HG02840 (cell line): ENCODE measurements at regions not wholly inside any gene's neighbourhood (a gene's known extent, or its start where the extent isn't known, plus 50 kb on each side); places are given as distances from the start of the nearest gene placed in this dataset.

Source experiments
- ATAC-seq: cut with Tn5 transposase; IDR thresholded peaks from one replicate; pipeline ENCODE4 v1.9.1; 2021; ENCODE audit warnings: mild to moderate bottlenecking, moderate library complexity, moderate number of reproducible peaks; ENCODE audit not compliant: unreplicated experiment, low FRiP score

DNA sequence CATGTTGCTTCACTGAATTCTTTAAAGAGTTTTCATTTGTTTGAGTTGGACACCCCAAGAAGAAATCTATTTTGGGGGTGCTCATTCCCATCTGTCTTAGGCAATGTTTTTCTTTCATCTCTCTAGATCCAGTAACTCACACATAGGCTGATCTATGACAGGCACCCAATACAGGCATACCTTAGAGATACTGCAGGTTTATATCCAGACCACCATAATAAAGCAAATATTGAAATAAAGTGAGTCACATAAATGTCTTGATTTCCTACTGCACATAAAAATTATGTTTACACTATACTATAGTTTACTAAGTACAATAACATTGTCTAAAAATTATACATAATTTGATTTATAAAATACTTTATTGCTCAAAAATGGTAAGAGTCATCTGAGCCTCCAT, 364.5 kb downstream of the MTRR start:
- no peak for ATAC-seq

GRCh38 chr5:8234179-8234770, 365.3 kb downstream of the MTRR start:
- no peak for ATAC-seq

DNA sequence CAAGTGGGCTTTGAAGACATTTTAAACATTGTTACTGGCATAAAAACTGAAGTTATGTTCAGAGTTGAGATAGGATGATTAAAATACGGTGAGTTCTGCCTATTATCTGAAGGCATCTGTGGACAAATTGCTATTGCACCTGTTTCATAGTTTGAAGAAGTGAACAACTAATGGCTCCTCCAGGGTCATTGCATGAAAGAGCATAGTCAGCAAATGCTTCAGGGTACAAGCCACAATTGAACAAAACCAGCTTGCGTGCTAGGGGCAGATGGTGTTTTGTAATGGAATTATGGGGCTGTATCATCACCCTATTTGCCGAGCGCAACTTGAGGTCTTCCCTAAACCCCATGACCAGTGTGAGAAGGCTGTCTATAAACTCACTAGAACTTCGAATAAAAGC, 369.1 kb downstream of the MTRR start:
- no peak for ATAC-seq

DNA sequence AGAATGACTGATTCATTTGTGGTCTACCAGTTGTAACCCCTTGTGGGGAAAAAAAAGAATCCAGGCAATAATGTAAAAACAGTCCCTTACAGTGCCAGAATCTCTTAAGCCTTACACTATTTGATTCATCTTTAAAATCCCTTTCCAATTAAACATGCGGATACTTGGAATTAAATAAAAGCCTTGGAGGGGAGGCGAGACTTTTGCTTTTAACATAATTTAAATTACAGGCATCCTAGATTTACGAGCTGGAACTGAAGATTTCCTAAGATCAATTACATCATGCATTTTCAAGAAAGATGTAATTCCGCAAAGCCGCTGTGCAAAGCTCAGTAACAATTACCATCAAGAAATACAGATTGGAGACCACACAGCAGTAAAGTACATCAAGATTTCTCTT, 370.2 kb downstream of the MTRR start:
- ATAC-seq, result no peak

DNA sequence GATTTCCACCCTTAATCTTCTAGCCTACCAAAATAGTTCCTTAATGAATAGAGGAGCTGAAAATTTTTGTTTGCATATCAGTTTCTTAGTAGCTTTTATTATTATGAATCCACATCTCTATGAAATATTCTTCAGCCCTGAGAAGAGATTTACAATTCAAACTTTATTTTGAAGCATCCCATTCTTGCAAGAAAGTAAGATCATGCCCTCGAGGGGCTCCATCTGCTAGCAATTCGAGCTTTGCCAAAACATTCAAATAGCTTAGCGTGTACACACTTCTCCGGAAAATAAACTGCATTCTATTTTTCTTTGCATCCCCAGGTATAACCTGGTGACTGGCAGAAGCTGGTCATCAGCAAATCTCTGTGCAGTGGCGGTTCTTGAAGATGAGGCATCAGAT, 370.7 kb downstream of the MTRR start:
- no peak for ATAC-seq

DNA sequence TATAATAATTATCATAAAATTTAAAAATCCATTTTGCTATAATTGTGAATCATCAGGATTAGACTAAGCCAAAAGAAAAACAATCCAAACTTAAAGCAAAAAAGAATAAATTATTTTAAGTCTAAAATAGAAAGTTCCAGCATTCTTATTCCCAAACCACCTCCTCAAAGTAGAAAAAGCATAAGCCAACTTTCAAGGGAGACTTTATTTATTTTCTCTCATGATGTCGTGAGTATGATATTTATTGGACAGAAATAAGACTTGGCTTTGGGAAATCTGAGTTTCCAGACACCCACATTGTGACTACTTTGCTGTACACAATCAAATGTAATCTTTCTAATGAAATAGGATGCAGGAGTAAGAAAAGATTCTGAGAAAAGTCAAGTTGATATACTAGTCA, 372.1 kb downstream of the MTRR start:
- ATAC-seq, result no peak

- ATAC-seq, result no peak
Measured at GRCh38 chr5:8241558-8241957, 372.6 kb downstream of the MTRR start.

DNA sequence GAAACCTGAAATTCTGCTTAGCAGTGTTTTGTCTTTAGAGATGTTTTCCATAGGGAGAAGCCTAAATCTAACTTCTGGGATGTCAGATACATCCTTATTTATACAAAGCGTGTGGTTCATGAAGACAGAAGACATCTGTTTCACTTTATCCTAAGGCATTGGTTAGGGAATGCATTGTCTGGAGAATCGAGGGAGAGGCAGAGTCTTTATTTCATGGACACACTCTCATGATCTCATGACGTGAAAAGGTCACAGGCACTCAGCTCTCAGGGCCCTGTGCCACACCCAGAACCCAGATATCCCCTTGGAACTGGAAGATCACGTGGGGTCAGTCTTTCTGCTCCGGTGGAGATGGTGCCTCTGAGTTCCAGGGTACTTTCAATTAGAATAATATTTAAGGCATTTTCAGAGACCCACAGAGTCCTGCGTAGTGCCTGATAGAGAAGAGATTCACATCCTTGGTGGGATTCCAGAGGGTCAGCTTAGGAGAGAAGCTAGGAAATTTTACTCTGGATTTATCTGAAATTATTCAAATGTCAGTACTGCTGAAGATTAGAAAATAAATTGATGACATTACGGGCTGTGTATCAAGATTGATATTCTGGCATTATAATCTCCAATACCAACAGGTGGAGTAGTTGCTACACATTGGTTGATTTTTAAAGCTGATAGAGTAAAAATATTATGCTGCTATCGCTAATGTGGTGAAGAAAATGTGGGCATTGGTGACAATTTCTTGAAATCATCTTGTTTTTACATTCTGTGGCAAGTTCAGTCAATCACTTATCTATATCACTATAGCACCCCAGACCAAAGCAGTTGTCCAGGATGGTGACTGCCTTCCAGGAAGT, 378.3 kb downstream of the MTRR start:
- ATAC-seq, result no peak

DNA sequence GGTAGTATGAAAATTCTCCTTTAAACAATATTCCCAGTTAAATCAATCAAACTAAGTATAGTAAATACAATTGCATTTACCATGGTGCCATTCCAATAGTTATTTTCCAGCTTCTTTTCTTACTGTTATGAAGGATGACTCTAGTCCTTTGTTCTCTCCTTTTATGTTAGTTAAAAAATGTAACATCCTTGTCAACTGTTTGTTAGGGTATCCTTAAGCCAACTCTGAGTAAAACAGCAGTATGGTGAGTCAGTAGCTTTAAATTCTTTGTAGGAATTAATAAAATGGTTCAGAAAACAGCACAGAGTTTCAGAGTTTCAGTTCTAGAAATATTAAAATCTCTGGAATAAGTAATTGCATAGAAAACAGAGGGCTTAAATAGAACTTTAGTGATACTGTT, 384.4 kb downstream of the MTRR start:
- ATAC-seq, result no peak

DNA sequence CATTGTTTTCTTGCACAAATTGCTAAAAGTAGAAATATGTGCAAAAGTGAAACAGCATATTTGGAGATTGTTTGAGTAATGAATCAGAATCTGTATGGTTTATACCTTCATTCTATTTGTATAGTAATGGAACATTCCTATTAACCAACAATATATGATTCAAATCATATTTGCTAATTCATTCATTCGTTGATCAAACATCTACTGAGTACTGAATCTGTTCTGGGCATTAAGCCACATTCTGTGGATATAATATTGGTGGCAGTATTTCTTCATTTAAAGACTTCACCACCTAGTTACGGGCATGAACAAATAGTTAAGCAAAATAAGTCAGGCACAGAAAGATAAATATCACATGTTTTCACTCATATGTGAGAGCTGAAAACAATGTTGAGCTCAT, 385.7 kb downstream of the MTRR start:
- no peak for ATAC-seq

GRCh38 chr5:8258801-8259200, 389.9 kb downstream of the MTRR start:
- ATAC-seq, result no peak

DNA sequence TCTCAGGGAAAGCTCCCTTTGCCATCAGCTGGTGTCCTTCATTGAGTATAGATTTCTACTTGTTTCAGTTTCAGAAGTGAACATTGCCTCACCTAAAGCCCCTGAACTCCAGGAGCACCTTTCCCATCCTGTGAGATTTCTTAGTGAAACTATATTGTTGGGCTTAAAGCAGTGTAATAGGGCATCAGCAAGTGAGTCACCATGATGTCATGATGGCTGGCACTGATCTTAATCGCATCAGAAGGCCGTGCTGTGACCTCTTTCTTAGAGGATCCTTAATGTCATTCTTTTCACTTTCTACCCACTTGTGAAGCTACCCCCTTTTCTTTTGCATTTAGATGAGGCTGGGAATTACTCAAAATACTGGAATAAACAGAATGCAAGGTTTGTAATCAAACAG, 401.3 kb downstream of the MTRR start:
- no peak for ATAC-seq

DNA sequence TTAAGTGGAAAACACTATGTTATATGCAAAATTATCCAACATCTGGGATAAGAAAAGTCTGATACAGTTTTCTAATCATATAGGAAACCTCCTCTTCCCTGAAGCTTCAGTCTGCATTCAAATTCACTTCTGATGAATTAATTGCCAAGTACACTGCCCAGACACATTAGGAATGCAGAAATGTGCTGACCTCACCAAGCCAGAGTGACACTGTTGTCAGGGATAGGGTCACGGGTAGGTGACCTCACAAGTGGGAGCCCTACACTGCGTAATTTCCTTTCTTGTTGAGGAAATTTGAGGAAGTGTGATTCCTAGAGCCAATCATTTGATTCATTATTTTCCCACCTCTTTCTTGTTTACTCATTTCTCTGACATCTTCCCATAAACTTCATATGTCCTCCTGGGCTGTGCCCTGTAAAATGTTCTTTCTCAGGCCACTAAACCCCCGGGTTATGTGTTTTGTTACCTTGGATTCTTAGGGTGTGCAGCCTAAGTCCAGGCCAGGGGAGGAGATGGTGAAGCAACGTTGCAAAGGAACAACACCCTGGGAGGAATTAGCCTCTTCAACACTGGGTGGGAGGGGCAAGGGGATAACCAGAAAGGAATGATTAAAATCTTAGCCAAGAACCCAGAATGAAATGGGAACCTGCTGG, 411.9 kb downstream of the MTRR start:
- no peak for ATAC-seq

DNA sequence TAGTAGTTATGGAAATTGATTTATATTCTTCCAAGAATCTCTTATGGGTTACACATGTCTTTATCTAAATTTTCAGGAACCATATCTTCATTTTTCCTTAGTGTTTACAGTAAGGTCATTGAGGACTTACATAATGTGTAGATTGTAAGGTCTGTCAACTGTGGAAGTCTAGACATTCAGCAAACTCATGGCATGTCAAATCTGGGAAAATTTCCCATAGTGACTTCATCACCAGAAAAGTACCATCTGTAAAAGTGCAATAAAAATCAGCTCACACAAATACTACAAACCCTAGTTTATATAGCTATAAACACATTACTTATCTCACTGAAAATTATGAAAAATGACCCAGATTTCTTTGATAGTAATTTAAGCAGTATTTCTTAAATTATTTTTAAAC, 419.4 kb downstream of the MTRR start:
- no peak for ATAC-seq

DNA sequence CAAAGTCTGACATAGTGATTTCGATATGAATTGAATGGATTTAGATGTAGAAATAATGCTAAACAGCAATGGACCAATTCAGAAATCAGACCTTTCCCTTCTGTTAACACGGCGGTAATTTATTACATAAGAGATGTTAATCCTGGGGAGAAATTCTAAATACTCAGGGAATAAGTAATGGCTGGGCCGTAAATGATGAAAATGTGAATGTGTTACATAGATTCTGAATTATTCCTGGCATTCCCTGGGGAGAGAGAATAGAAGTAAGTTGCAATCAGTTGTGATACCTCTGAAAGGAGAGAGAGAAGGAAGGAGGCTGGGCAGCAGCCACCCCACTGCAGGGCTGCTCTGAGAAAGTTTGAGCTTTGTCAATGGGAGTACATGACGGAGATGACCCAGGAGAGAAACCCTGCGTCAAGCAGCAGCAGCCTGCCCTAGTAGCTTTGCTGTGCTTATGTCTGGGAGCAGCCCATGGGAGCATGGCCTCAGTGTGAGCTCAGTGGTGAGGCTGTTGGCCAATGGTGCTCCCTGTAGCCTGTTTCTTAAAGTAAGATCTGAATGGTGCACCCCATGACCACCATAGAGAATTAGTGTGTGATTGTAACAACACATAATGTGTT, 420.1 kb downstream of the MTRR start:
- no peak for ATAC-seq

GRCh38 chr5:8289779-8290178, 420.8 kb downstream of the MTRR start:
- ATAC-seq, result no peak

GRCh38 chr5:8290721-8291120, 421.8 kb downstream of the MTRR start:
- ATAC-seq, result no peak

GRCh38 chr5:8291641-8292040, 422.7 kb downstream of the MTRR start:
- ATAC-seq, result no peak

DNA sequence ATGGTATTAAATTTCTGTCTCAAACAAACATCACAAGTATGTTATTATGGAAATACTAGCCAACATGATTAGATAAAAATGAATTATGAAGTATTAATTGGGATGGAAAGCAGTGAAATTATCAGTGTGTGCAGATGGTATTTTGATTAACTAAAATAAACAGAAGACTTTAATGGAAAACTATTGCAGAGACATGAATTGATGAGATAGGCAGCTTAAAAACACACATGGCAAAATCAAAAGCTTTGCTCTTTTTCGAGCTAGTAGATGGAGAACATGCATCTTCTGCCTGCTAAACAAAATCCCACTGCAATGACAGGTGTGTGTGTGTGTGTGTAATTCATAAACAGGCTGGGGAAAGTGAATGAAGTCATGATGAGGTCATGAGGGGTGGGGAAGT, 426.2 kb downstream of the MTRR start:
- ATAC-seq, result no peak

DNA sequence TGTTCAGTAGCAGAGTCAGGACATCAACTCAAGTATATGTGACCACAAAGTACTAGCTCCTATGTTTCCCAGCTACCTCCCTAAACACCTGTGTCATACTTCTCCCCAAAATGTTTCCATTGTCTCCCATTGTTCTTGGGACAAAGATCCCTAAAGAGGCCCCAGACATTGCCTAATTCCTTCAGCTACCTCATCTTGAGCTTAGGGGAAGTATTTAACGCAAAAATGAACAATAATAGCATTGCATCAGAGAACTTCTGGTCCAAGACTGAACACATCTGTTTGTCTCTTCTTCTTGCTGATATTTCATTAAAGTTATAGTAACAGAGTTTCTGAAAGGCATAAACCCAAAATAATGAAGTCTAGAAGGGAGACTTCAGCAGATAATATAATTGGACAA, 430.8 kb downstream of the MTRR start:
- no peak for ATAC-seq

DNA sequence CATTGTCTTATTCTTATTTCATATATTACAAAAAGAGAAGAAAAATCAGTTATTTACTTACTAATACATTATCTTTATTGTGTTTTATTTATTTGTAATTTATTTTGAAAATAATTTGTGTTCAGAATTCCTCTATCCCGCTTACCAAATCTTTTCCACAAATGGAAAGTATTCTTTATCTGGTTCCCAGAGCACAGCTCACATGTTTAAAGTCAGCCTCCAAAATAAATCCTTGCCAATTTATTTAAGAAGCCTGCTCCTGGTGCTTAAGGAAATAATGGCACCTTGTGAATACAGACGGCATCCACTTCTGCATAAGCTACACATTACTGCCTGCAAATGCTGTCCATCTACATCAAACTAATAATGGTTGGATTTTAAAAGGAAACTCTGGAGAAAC, 435.4 kb downstream of the MTRR start:
- no peak for ATAC-seq
